Mucosa of descending colon (tissue), 3 donors: ENCODE measurements at regions not wholly inside any gene's neighbourhood (a gene's known extent, or its start where the extent isn't known, plus 50 kb on each side); places are given as distances from the start of the nearest gene placed in this dataset.

Experiments
- ATAC-seq: fragments of 200-7000 bp; cut with Tn5 transposase; one replicate; pipeline ENCODE4 v1.9.1; 2020; ENCODE audit warnings: mild to moderate bottlenecking, moderate library complexity
- DNase-seq, 3 donors: peaks; one replicate each; pipeline ENCODE4 v3.0.0-alpha.2; 2020
- H3K36me3 ChIP-seq: fragments of 200-600 bp; one replicate; pipeline ENCODE4 v1.8.0; 2021; ENCODE audit warnings: low read depth, mild to moderate bottlenecking
- H3K4me1 ChIP-seq: fragments of 200-600 bp; one replicate; pipeline ENCODE4 v1.8.0; 2021; ENCODE audit warnings: low read depth, mild to moderate bottlenecking
- H3K4me3 ChIP-seq: fragments of 200-600 bp; one replicate; pipeline ENCODE4 v1.8.0; 2021; ENCODE audit warnings: mild to moderate bottlenecking
- H3K9me3 ChIP-seq: fragments of 200-600 bp; one replicate; pipeline ENCODE4 v1.8.0; 2021; ENCODE audit warnings: mild to moderate bottlenecking
- CTCF ChIP-seq: fragments of 200-600 bp; IDR thresholded peaks from one replicate; pipeline ENCODE4 v1.8.0; 2022; ENCODE audit warnings: antibody characterized with exemption, mild to moderate bottlenecking
- intact Hi-C, 2 donors: fragments of 100-400 bp; cut with DNase I in 1 of 2; cut with micrococcal nuclease in 1 of 2; formaldehyde crosslinking; loops; one replicate each; pipeline versions ENCODE4 v1.11.0 to v1.11.1; 2022; cut with DNase I, micrococcal nuclease
- donor health status: DM: no; HTN: no; CAD: no; lungs with moderate emphysema.
- donor health status: DM: no; HTN: no; CAD: no.
- donor health status: DM: no; HTN: yes; CAD: no.

GRCh38 chr2:118222672-118223421 is 134.6 kb downstream of the INSIG2 start:
- ATAC-seq (no peak), DNase-seq (no peak)
- Histone ChIP-seq H3K9me3 (no peaks in the 10 kb centered on the region), H3K4me3 (no peak overlapping the region), H3K4me1 (peaks cover 18% of the 10 kb centered on the region), H3K36me3 (no peaks in the 10 kb centered on the region)
- intact Hi-C loops, result loop anchor here in 1 of 2 donors (5.0 kb wide), 1 partner anchor 634 kb away; no protein-coding TSS in a partner anchor
- TF ChIP-seq CTCF, result no peak

- Histone ChIP-seq H3K4me1 (peaks cover 18% of the 10 kb centered on the region), H3K36me3 (no peaks in the 10 kb centered on the region), H3K9me3 (no peaks in the 10 kb centered on the region), H3K4me3 (no peak overlapping the region)
- intact Hi-C loops, result loop anchor here in 1 of 2 donors (5.0 kb wide), 1 partner anchor 635 kb away; no protein-coding TSS in a partner anchor
- no peak for DNase-seq
- no peak for ATAC-seq
- no peak for TF ChIP-seq CTCF
These were observed 134.0 kb downstream of the INSIG2 start for GRCh38 chr2:118222273-118222594.

- ATAC-seq (peak; percentile 79), DNase-seq (peak in 1 of 3 donors; percentile 69)
- Histone ChIP-seq H3K9me3 (no peaks in the 10 kb centered on the region), H3K4me1 (peaks cover 18% of the 10 kb centered on the region), H3K36me3 (no peaks in the 10 kb centered on the region), H3K4me3 (no peak overlapping the region)
- intact Hi-C loops, result loop anchor here in 1 of 2 donors (5.0 kb wide), 1 partner anchor 636 kb away; no protein-coding TSS in a partner anchor
- TF ChIP-seq CTCF, result peak; percentile 32
These were observed 133.4 kb downstream of the INSIG2 start for GRCh38 chr2:118221536-118222272.

GRCh38 chr2:118219611-118220010 is 131.3 kb downstream of the INSIG2 start:
- no peak for ATAC-seq
- intact Hi-C loops, result loop anchor here in 1 of 2 donors (5.0 kb wide), 1 partner anchor 638 kb away; no protein-coding TSS in a partner anchor
- TF ChIP-seq CTCF, result no peak
- Histone ChIP-seq H3K36me3 (no peaks in the 10 kb centered on the region), H3K9me3 (no peaks in the 10 kb centered on the region), H3K4me3 (no peak overlapping the region), H3K4me1 (peaks cover 15% of the 10 kb centered on the region)
- DNase-seq, result no peak

GRCh38 chr2:118216224-118216623 is 128.0 kb downstream of the INSIG2 start:
- no peak overlapping the region for H3K4me3 ChIP-seq
- no peaks in the 10 kb centered on the region for H3K4me1 ChIP-seq
- H3K36me3 ChIP-seq, result no peaks in the 10 kb centered on the region
- DNase-seq (no peak), ATAC-seq (no peak)
- intact Hi-C loops, result no loop called here
- no peaks in the 10 kb centered on the region for H3K9me3 ChIP-seq
- no peak for TF ChIP-seq CTCF
